ENCODE measurements at regions not wholly inside any gene's neighbourhood (a gene's known extent, or its start where the extent isn't known, plus 50 kb on each side); places are given as distances from the start of the nearest gene placed in this dataset.
"Not testable (repeated sequence)": the region's sequence is repeated elsewhere in the genome, so short reads cannot be mapped to it uniquely, and the experiment has no call there.

GRCh38 chr12:73659802-73660201 lies 877.8 kb upstream of the ATXN7L3B start:
- no peak for DNase-seq (ENCODE audit: low read depth)

- no peak for DNase-seq (ENCODE audit: low read depth)
Observed at GRCh38 chr12:73665193-73665592, 872.4 kb upstream of the ATXN7L3B start.

- DNase-seq (ENCODE audit: low read depth), result not testable (repeated sequence)
Observed at GRCh38 chr12:73671550-73671949, 866.1 kb upstream of the ATXN7L3B start.

GRCh38 chr12:73677520-73678291 lies 859.9 kb upstream of the ATXN7L3B start:
- DNase-seq (ENCODE audit: low read depth), result no peak

- DNase-seq (ENCODE audit: low read depth), result no peak
Observed at GRCh38 chr12:73678335-73678734, 859.3 kb upstream of the ATXN7L3B start.

GRCh38 chr12:73699318-73699717 lies 838.3 kb upstream of the ATXN7L3B start:
- DNase-seq (ENCODE audit: low read depth), result no peak

- DNase-seq (ENCODE audit: low read depth), result no peak
Observed at GRCh38 chr12:73714655-73715054, 823.0 kb upstream of the ATXN7L3B start.

GRCh38 chr12:73716143-73716542 lies 821.5 kb upstream of the ATXN7L3B start:
- DNase-seq (ENCODE audit: low read depth), result not testable (repeated sequence)

- DNase-seq (ENCODE audit: low read depth), result no peak
Observed at GRCh38 chr12:73719223-73719622, 818.4 kb upstream of the ATXN7L3B start.

- DNase-seq (ENCODE audit: low read depth), result no peak
Observed at GRCh38 chr12:73726881-73727280, 810.8 kb upstream of the ATXN7L3B start.

- DNase-seq (ENCODE audit: low read depth), result no peak
Observed at GRCh38 chr12:73731658-73732057, 806.0 kb upstream of the ATXN7L3B start.

- DNase-seq (ENCODE audit: low read depth), result no peak
Observed at GRCh38 chr12:73769337-73769736, 768.3 kb upstream of the ATXN7L3B start.

- DNase-seq (ENCODE audit: low read depth), result no peak
Observed at GRCh38 chr12:73798523-73798922, 739.1 kb upstream of the ATXN7L3B start.

GRCh38 chr12:73815072-73815645 lies 722.5 kb upstream of the ATXN7L3B start:
- DNase-seq (ENCODE audit: low read depth), result no peak

GRCh38 chr12:73817161-73817560 lies 720.5 kb upstream of the ATXN7L3B start:
- DNase-seq (ENCODE audit: low read depth), result no peak

GRCh38 chr12:73833746-73834145 lies 703.9 kb upstream of the ATXN7L3B start:
- DNase-seq (ENCODE audit: low read depth), result no peak

GRCh38 chr12:73841963-73842362 lies 695.7 kb upstream of the ATXN7L3B start:
- DNase-seq (ENCODE audit: low read depth), result no peak

- DNase-seq (ENCODE audit: low read depth), result no peak
Observed at GRCh38 chr12:73863546-73863945, 674.1 kb upstream of the ATXN7L3B start.

- DNase-seq (ENCODE audit: low read depth), result no peak
Observed at GRCh38 chr12:73867147-73867546, 670.5 kb upstream of the ATXN7L3B start.

- not testable (repeated sequence) for DNase-seq (ENCODE audit: low read depth)
Observed at GRCh38 chr12:73877291-73877690, 660.3 kb upstream of the ATXN7L3B start.

GRCh38 chr12:73892201-73892600 lies 645.4 kb upstream of the ATXN7L3B start:
- DNase-seq (ENCODE audit: low read depth), result no peak

- no peak for DNase-seq (ENCODE audit: low read depth)
Observed at GRCh38 chr12:73898645-73899044, 639.0 kb upstream of the ATXN7L3B start.

GRCh38 chr12:73902260-73902659 lies 635.4 kb upstream of the ATXN7L3B start:
- DNase-seq (ENCODE audit: low read depth), result no peak
